H1 (cell line): ENCODE measurements at regions not wholly inside any gene's neighbourhood (a gene's known extent, or its start where the extent isn't known, plus 50 kb on each side); places are given as distances from the start of the nearest gene placed in this dataset.

Experiments
- CTCF ChIA-PET: fragments of 300-600 bp; sonication (Branson Sonifier 250); formaldehyde crosslinking; loops from one replicate; lab custom pipeline; 2021; ENCODE audit not compliant: partially characterized antibody; lab: Charles Lee
- POLR2A ChIA-PET: fragments of 300-600 bp; sonication (Branson Sonifier 250); formaldehyde crosslinking; loops from one replicate; lab custom pipeline; 2021; ENCODE audit warnings: inconsistent platforms; ENCODE audit not compliant: partially characterized antibody; lab: Charles Lee
- DNase-seq, 2 experiments: peaks; one replicate each; pipeline versions ENCODE4 v3.0.0 to v3.0.0-alpha.2; 2010 to 2022; ENCODE audit warnings: low spot score in 2 of 2, low read depth in 1 of 2, mixed read lengths in 1 of 2
- FAIRE-seq: peaks from 2 replicates; lab custom pipeline; 2011; peaks lifted over from hg19 to GRCh38; lab: Jason Lieb, UNC
- H2AFZ ChIP-seq: 2 replicates; pipeline ENCODE4 v1.8.1; 2012; ENCODE audit warnings: low read length, inconsistent platforms
- H2AK5ac ChIP-seq: 2 replicates; pipeline ENCODE4 v1.6.1; 2013; ENCODE audit warnings: low read depth, low read length
- H2BK120ac ChIP-seq: replicated peaks from 2 replicates; pipeline ENCODE3; 2013; ENCODE audit warnings: low read depth, low read length, inconsistent platforms
- H2BK12ac ChIP-seq: 2 replicates; pipeline ENCODE4 v1.6.1; 2013; ENCODE audit warnings: low read depth, low read length
- H2BK15ac ChIP-seq: 2 replicates; pipeline ENCODE4 v1.6.1; 2013; ENCODE audit warnings: low read length
- H2BK20ac ChIP-seq: 2 replicates; pipeline ENCODE4 v1.6.1; 2013; ENCODE audit warnings: low read length
- H2BK5ac ChIP-seq: 2 replicates; pipeline ENCODE4 v1.6.1; 2013; ENCODE audit warnings: low read depth, low read length
- H3K14ac ChIP-seq: 2 replicates; pipeline ENCODE4 v1.6.1; 2013; ENCODE audit warnings: inconsistent platforms; ENCODE audit not compliant: insufficient read length
- H3K18ac ChIP-seq: 2 replicates; pipeline ENCODE4 v1.6.1; 2013; ENCODE audit warnings: low read length; ENCODE audit errors: extremely low read depth
- H3K23ac ChIP-seq: 2 replicates; pipeline ENCODE4 v1.6.1; 2013; ENCODE audit warnings: inconsistent platforms; ENCODE audit not compliant: insufficient read length
- H3K23me2 ChIP-seq: 2 replicates; pipeline ENCODE4 v1.6.1; 2013; ENCODE audit warnings: low read depth, low read length
- H3K27ac ChIP-seq: 2 replicates; pipeline ENCODE4 v1.6.1; 2011; ENCODE audit warnings: low read depth, low read length, inconsistent platforms
- H3K27me3 ChIP-seq, 4 experiments: replicated peaks in 1 of 4; 1 replicate in 1 of 4; 2 replicates in 3 of 4; pipeline versions ENCODE4 v1.6.1 to v1.8.1; 2011 to 2013; ENCODE audit warnings: low read length in 3 of 4, mild to moderate bottlenecking in 3 of 4, inconsistent platforms in 2 of 4, mixed read lengths in 2 of 4, moderate library complexity in 1 of 4; ENCODE audit not compliant: control insufficient read depth in 3 of 4, insufficient read depth in 3 of 4; ENCODE audit errors: extremely low read depth in 1 of 4
- H3K36me3 ChIP-seq, 4 experiments: 2 replicates each; pipeline versions ENCODE4 v1.6.1 to v1.8.1; 2011 to 2013; ENCODE audit warnings: mild to moderate bottlenecking in 4 of 4, low read length in 3 of 4, moderate library complexity in 2 of 4, control low read depth in 1 of 4, inconsistent platforms in 1 of 4; ENCODE audit not compliant: insufficient read depth in 4 of 4, control insufficient read depth in 2 of 4
- H3K4ac ChIP-seq: replicated peaks from 2 replicates; pipeline ENCODE3; 2013; ENCODE audit warnings: low read length, low read depth, mixed read lengths, inconsistent platforms; ENCODE audit not compliant: insufficient read length
- H3K4me1 ChIP-seq, 4 experiments: replicated peaks in 1 of 4; 1 replicate in 1 of 4; 2 replicates in 3 of 4; pipeline versions ENCODE4 v1.6.1 to v1.8.1; 2011 to 2013; ENCODE audit warnings: low read length in 3 of 4, inconsistent platforms in 2 of 4, mixed read lengths in 1 of 4; ENCODE audit not compliant: insufficient read depth in 4 of 4, control insufficient read depth in 3 of 4
- H3K4me2 ChIP-seq, 2 experiments: 2 replicates each; pipeline versions ENCODE4 v1.6.1 to v1.8.1; 2011 to 2013; ENCODE audit warnings: low read depth in 2 of 2, low read length in 2 of 2, control low read depth in 1 of 2, inconsistent platforms in 1 of 2, mild to moderate bottlenecking in 1 of 2; ENCODE audit not compliant: insufficient read depth in 1 of 2
- H3K4me3 ChIP-seq, 4 experiments: fragments of 200-600, 300-600 bp in 1 of 4; sonication (generic), shearing (Covaris generic), sonication (Bioruptor Twin) in 1 of 4; 2 replicates each; pipeline versions ENCODE4 v1.5.1 to v1.8.1; 2011 to 2016; ENCODE audit warnings: low read length in 4 of 4, low read depth in 3 of 4, control low read depth in 2 of 4, inconsistent platforms in 2 of 4, mild to moderate bottlenecking in 2 of 4, mixed read lengths in 1 of 4, moderate library complexity in 1 of 4; ENCODE audit not compliant: insufficient read depth in 2 of 4; ENCODE audit errors: extremely low read depth in 1 of 4
- H3K56ac ChIP-seq: replicated peaks from 2 replicates; pipeline ENCODE3; 2013; ENCODE audit warnings: low read depth, mild to moderate bottlenecking, mixed read lengths, low read length, inconsistent platforms; ENCODE audit not compliant: insufficient read length
- H3K79me1 ChIP-seq: 2 replicates; pipeline ENCODE4 v1.6.1; 2013; ENCODE audit warnings: low read depth, low read length, control low read depth
- H3K79me2 ChIP-seq, 2 experiments: 2 replicates each; pipeline versions ENCODE4 v1.6.1 to v1.8.1; 2012 to 2013; ENCODE audit warnings: low read length in 2 of 2, mild to moderate bottlenecking in 2 of 2, inconsistent platforms in 1 of 2; ENCODE audit not compliant: insufficient read depth in 2 of 2, control insufficient read depth in 1 of 2
- H3K9ac ChIP-seq, 4 experiments: replicated peaks in 1 of 4; 1 replicate in 1 of 4; 2 replicates in 3 of 4; pipeline versions ENCODE4 v1.6.1 to v1.8.1; 2011 to 2013; ENCODE audit warnings: low read depth in 3 of 4, low read length in 3 of 4, control low read depth in 2 of 4, mild to moderate bottlenecking in 2 of 4, moderate library complexity in 2 of 4, inconsistent platforms in 1 of 4; ENCODE audit errors: extremely low read depth in 1 of 4
- H3K9me3 ChIP-seq, 2 experiments: 2 replicates each; pipeline versions ENCODE4 v1.6.1 to v1.8.1; 2012 to 2013; ENCODE audit warnings: mild to moderate bottlenecking in 2 of 2, moderate library complexity in 2 of 2, control low read depth in 1 of 2, inconsistent platforms in 1 of 2, low read depth in 1 of 2, low read length in 1 of 2, mixed read lengths in 1 of 2; ENCODE audit not compliant: insufficient read depth in 2 of 2
- H4K20me1 ChIP-seq, 2 experiments: replicated peaks in 1 of 2; 2 replicates each; pipeline versions ENCODE3 to v1.8.1; 2011 to 2013; ENCODE audit warnings: inconsistent platforms in 2 of 2, low read length in 2 of 2, mild to moderate bottlenecking in 1 of 2; ENCODE audit not compliant: insufficient read depth in 2 of 2, control insufficient read depth in 1 of 2
- H4K5ac ChIP-seq: 2 replicates; pipeline ENCODE4 v1.6.1; 2013; ENCODE audit warnings: low read length, low read depth, mixed read lengths, inconsistent platforms; ENCODE audit not compliant: insufficient read length
- H4K8ac ChIP-seq: 2 replicates; pipeline ENCODE4 v1.8.0; 2013; ENCODE audit warnings: mild to moderate bottlenecking, moderate library complexity, low read length, inconsistent platforms; ENCODE audit not compliant: insufficient read depth; ENCODE audit errors: extremely low read depth
- H4K91ac ChIP-seq: replicated peaks from 2 replicates; pipeline ENCODE3; 2013; ENCODE audit warnings: low read length, mixed read lengths, inconsistent platforms; ENCODE audit not compliant: insufficient read length
- BACH1 ChIP-seq: IDR thresholded peaks from 2 replicates; pipeline ENCODE4 v1.6.1; 2012; ENCODE audit warnings: low read length, improper control_type of control experiment
- HDAC2 ChIP-seq, 2 experiments: fragments of 300-600 bp in 1 of 2; sonication (generic) in 1 of 2; IDR thresholded peaks; 2 replicates each; pipeline ENCODE4 v1.6.1; 2011 to 2012; ENCODE audit warnings: low read depth in 2 of 2, low read length in 2 of 2, mild to moderate bottlenecking in 2 of 2, moderate library complexity in 2 of 2, borderline replicate concordance in 1 of 2, inconsistent platforms in 1 of 2
- JUND ChIP-seq: IDR thresholded peaks from 2 replicates; pipeline ENCODE4 v1.6.1; 2011; ENCODE audit warnings: mild to moderate bottlenecking, improper control_type of control experiment, low read length
- KDM1A ChIP-seq: fragments of 200-600, 300-600 bp; sonication (generic); IDR thresholded peaks from 2 replicates; pipeline ENCODE4 v1.7.1; 2016; ENCODE audit warnings: mild to moderate bottlenecking, low read length, borderline replicate concordance
- TEAD4 ChIP-seq: IDR thresholded peaks from 2 replicates; pipeline ENCODE4 v1.6.1; 2012; ENCODE audit warnings: low read depth, low read length, inconsistent platforms, mixed read lengths
- WGBS, 2 experiments: shearing (Covaris generic) in 1 of 2; methylation state at CpG; one replicate each; pipeline versions ENCODE4 v1.1.6 to v1.1.7; 2013 to 2015; ENCODE audit warnings: low lambda C conversion rate in 2 of 2, mixed read lengths in 2 of 2, inconsistent platforms in 1 of 2, low coverage in 1 of 2, missing lambda C conversion rate in 1 of 2; ENCODE audit not compliant: insufficient replicate concordance in 2 of 2, insufficient coverage in 1 of 2, insufficient read length in 1 of 2; ENCODE audit errors: extremely low coverage in 1 of 2, missing lambda C conversion rate in 1 of 2; 5-methylcytosine and 5-hydroxymethylcytosine counted together

- H3K23ac ChIP-seq = no peak overlapping the region
- no peak overlapping the region for H3K4me2 ChIP-seq
- TF ChIP-seq TEAD4 (no peak), KDM1A (no peak), BACH1 (peak; percentile 34; the same call in 1 of the 2 replicates), JUND (peak; percentile 87), HDAC2 (IDR thresholded peaks at IDR 0.05; ENCODE audit: borderline replicate concordance in 1 of 2, low read depth in 2 of 2, low read length in 2 of 2) (no peak)
These were observed 703.1 kb downstream of the RFPL4B start for GRCh38 chr6:113050010-113050858.

More at GRCh38 chr6:113050010-113050858, 703.1 kb downstream of the RFPL4B start:
- no peak overlapping the region for H3K56ac ChIP-seq
- no peak overlapping the region for H2AFZ ChIP-seq
- DNase-seq (no peak), FAIRE-seq (peak; percentile 24)
- WGBS, 2 experiments = 45% methylated on average over 6 of the region's 6 CpGs; no CpG with 5 or more reads in 1 of the 2 experiments
- H3K27me3 ChIP-seq = no peaks in the 10 kb centered on the region
- POLR2A ChIA-PET = no interaction called here
- H2BK15ac ChIP-seq = no peak overlapping the region
- H3K4me1 ChIP-seq = peaks cover 0 to 5% (median 0%) of the 10 kb centered on the region in 4 experiments; a peak in 1 of 7 replicates
- H3K79me2 ChIP-seq = no peaks in the 10 kb centered on the region
- H3K4me3 ChIP-seq = no peak overlapping the region
- H3K9me3 ChIP-seq = no peaks in the 10 kb centered on the region
- CTCF ChIA-PET = no interaction called here
- H4K8ac ChIP-seq = no peak overlapping the region
- no peak overlapping the region for H2AK5ac ChIP-seq
- no peaks in the 10 kb centered on the region for H3K79me1 ChIP-seq
- no peak overlapping the region for H3K27ac ChIP-seq
- H2BK120ac ChIP-seq = no peak overlapping the region
- no peak overlapping the region for H4K5ac ChIP-seq
- H3K36me3 ChIP-seq = no peaks in the 10 kb centered on the region
- no peak overlapping the region for H3K18ac ChIP-seq
- H3K14ac ChIP-seq = no peak overlapping the region
- H3K4ac ChIP-seq = no peak overlapping the region
- no peak overlapping the region for H2BK12ac ChIP-seq
- no peaks in the 10 kb centered on the region for H3K23me2 ChIP-seq
- no peak overlapping the region for H4K91ac ChIP-seq
- no peak overlapping the region for H2BK20ac ChIP-seq
- no peak overlapping the region for H2BK5ac ChIP-seq
- H3K9ac ChIP-seq = no peak overlapping the region
- H4K20me1 ChIP-seq = no peaks in the 10 kb centered on the region
